ENCODE measurements at regions not wholly inside any gene's neighbourhood (a gene's known extent, or its start where the extent isn't known, plus 50 kb on each side); places are given as distances from the start of the nearest gene placed in this dataset.

GRCh38 chr5:61274511-61274911, 57.5 kb upstream of the ZSWIM6 start (continued):
- no peak for TF ChIP-seq HDAC1 (CRISPR knock-in tag; IDR thresholded peaks at IDR 0.05)
- TF ChIP-seq SMARCC2 (IDR thresholded peaks at IDR 0.05), result no peak

- 39% methylated on average over 8 of the region's 8 CpGs for WGBS (ENCODE audit: low lambda C conversion rate)
- Histone ChIP-seq H3K36me3 (replicated peaks in 1 of 2; ENCODE audit: control insufficient read depth in 1 of 2, insufficient read depth in 2 of 2, low read length in 2 of 2) (no peaks in the 10 kb centered on the region), H3K27ac (ENCODE audit: extremely low read length, insufficient read depth, low read length) (no peak overlapping the region), H3K79me2 (ENCODE audit: insufficient read depth, low read length) (no peaks in the 10 kb centered on the region), H3K4me2 (ENCODE audit: low read depth, low read length) (no peak overlapping the region; the same call in 1 of the 2 replicates), H2AFZ (ENCODE audit: low read length) (no peak overlapping the region), H3K4me3 (replicated peaks in 1 of 3; ENCODE audit: insufficient read depth in 1 of 3, low read depth in 2 of 3, low read length in 3 of 3) (no peak overlapping the region), H3K9me3 (ENCODE audit: low read length) (no peaks in the 10 kb centered on the region), H3K4me1 (ENCODE audit: insufficient read depth, low read length) (no peaks in the 10 kb centered on the region), H3K9ac (ENCODE audit: insufficient read depth, low read depth, low read length) (no peak overlapping the region), H3K27me3 (ENCODE audit: control insufficient read depth in 1 of 2, insufficient read depth in 2 of 2, low read length in 2 of 2) (no peaks in the 10 kb centered on the region), H4K20me1 (ENCODE audit: insufficient read depth, low read length) (no peaks in the 10 kb centered on the region)
- in situ Hi-C loops (cut with HindIII; ENCODE audit: extremely low pct_ligation_motif_present, low pct_unique_long_range_greater_than_20kb), result no loop called here
- CTCF ChIA-PET (ENCODE audit: low intra/inter-chr PET ratio, low total read pairs), result no interaction called here
- POLR2A ChIA-PET, result no interaction called here
- no peak for ATAC-seq
- DNase-seq (ENCODE audit: low spot score), result no peak
- no peak for FAIRE-seq
- BruUV-seq (replicated peaks), result no TSS peak
- intact Hi-C loops (cut with micrococcal nuclease; ENCODE audit: unreplicated experiment), result no loop called here
- TF ChIP-seq HOMEZ (CRISPR knock-in tag; IDR thresholded peaks at IDR 0.05; ENCODE audit: low read depth) (no peak), BCL6 (CRISPR knock-in tag; IDR thresholded peaks at IDR 0.05) (no peak), HES4 (CRISPR knock-in tag; IDR thresholded peaks at IDR 0.05; ENCODE audit: borderline replicate concordance) (no peak), HMGXB3 (CRISPR knock-in tag; IDR thresholded peaks at IDR 0.05; ENCODE audit: borderline replicate concordance) (no peak), ZSCAN29 (CRISPR knock-in tag; conservative IDR thresholded peaks at IDR 0.05) (no peak), SRY (CRISPR knock-in tag; IDR thresholded peaks at IDR 0.05) (no peak), ZNF383 (CRISPR knock-in tag; IDR thresholded peaks at IDR 0.05; ENCODE audit: borderline replicate concordance) (no peak), MXD1 (CRISPR knock-in tag; IDR thresholded peaks at IDR 0.05) (no peak)
Observed at GRCh38 chr5:61275841-61276240, 56.2 kb upstream of the ZSWIM6 start.
